Subcutaneous abdominal adipose tissue (tissue), 5 donors: ENCODE measurements at regions not wholly inside any gene's neighbourhood (a gene's known extent, or its start where the extent isn't known, plus 50 kb on each side); places are given as distances from the start of the nearest gene placed in this dataset.

ENCODE experiments used
- H3K27ac ChIP-seq: one replicate; pipeline ENCODE4 v1.7.0; 2013; ENCODE audit warnings: low read depth, mild to moderate bottlenecking, inconsistent platforms, low read length, moderate library complexity
- H3K27me3 ChIP-seq, 5 donors: one replicate each; pipeline ENCODE4 v1.7.0; 2013; ENCODE audit warnings: low read length in 5 of 5, inconsistent platforms in 1 of 5; ENCODE audit not compliant: control insufficient read depth in 5 of 5, insufficient read depth in 4 of 5
- H3K36me3 ChIP-seq, 5 donors: one replicate each; pipeline ENCODE4 v1.7.0; 2013; ENCODE audit warnings: low read length in 5 of 5; ENCODE audit not compliant: control insufficient read depth in 5 of 5, insufficient read depth in 5 of 5
- H3K4me1 ChIP-seq, 5 donors: one replicate each; pipeline ENCODE4 v1.7.0; 2013; ENCODE audit warnings: low read length in 5 of 5, mild to moderate bottlenecking in 3 of 5, moderate library complexity in 1 of 5; ENCODE audit not compliant: control insufficient read depth in 5 of 5, insufficient read depth in 5 of 5
- H3K4me3 ChIP-seq, 5 donors: one replicate each; pipeline ENCODE4 v1.7.0; 2013; ENCODE audit warnings: low read length in 5 of 5, low read depth in 1 of 5
- H3K9ac ChIP-seq, 5 donors: one replicate each; pipeline ENCODE4 v1.7.0; 2013; ENCODE audit warnings: low read length in 5 of 5, mild to moderate bottlenecking in 4 of 5, moderate library complexity in 3 of 5
- H3K9me3 ChIP-seq, 5 donors: one replicate each; pipeline ENCODE4 v1.7.0; 2013; ENCODE audit warnings: low read length in 5 of 5; ENCODE audit not compliant: control insufficient read depth in 5 of 5
- donor health status: healthy.
- donor health status: healthy.
- donor health status: healthy.
- donor health status: healthy.
- donor health status: healthy.

GRCh38 chr13:73911361-73911760 lies 222.8 kb downstream of the KLF12 start:
- Histone ChIP-seq H3K27me3 (no peaks in the 10 kb centered on the region), H3K4me3 (no peak overlapping the region), H3K9ac (no peak overlapping the region), H3K36me3 (no peaks in the 10 kb centered on the region), H3K9me3 (no peaks in the 10 kb centered on the region), H3K27ac (no peak overlapping the region), H3K4me1 (peaks cover 0 to 12% (median 7%) of the 10 kb centered on the region in 5 donors)

- Histone ChIP-seq H3K9me3 (no peaks in the 10 kb centered on the region), H3K9ac (no peak overlapping the region), H3K36me3 (no peaks in the 10 kb centered on the region), H3K4me1 (peaks cover 0 to 12% (median 7%) of the 10 kb centered on the region in 5 donors), H3K27ac (no peak overlapping the region), H3K27me3 (no peaks in the 10 kb centered on the region), H3K4me3 (no peak overlapping the region)
These were observed 223.5 kb downstream of the KLF12 start for GRCh38 chr13:73910733-73911132.

- peaks cover 0 to 1% (median 0%) of the 10 kb centered on the region in 5 donors for H3K4me1 ChIP-seq
- H3K9me3 ChIP-seq: no peaks in the 10 kb centered on the region
- H3K9ac ChIP-seq: no peak overlapping the region
- no peak overlapping the region for H3K27ac ChIP-seq
- no peaks in the 10 kb centered on the region for H3K36me3 ChIP-seq
- H3K4me3 ChIP-seq: no peak overlapping the region
- H3K27me3 ChIP-seq: no peaks in the 10 kb centered on the region
These were observed 225.4 kb downstream of the KLF12 start for GRCh38 chr13:73908809-73909208.

- Histone ChIP-seq H3K4me1 (no peaks in the 10 kb centered on the region), H3K27me3 (no peaks in the 10 kb centered on the region), H3K36me3 (no peaks in the 10 kb centered on the region), H3K9me3 (no peaks in the 10 kb centered on the region), H3K27ac (no peak overlapping the region), H3K9ac (no peak overlapping the region), H3K4me3 (no peak overlapping the region)
These were observed 229.6 kb downstream of the KLF12 start for GRCh38 chr13:73904625-73905024.

- Histone ChIP-seq H3K9me3 (no peaks in the 10 kb centered on the region), H3K36me3 (no peaks in the 10 kb centered on the region), H3K27ac (no peak overlapping the region), H3K4me3 (no peak overlapping the region), H3K9ac (no peak overlapping the region), H3K27me3 (no peaks in the 10 kb centered on the region), H3K4me1 (no peaks in the 10 kb centered on the region)
These were observed 230.6 kb downstream of the KLF12 start for GRCh38 chr13:73903561-73903960.

- Histone ChIP-seq H3K4me3 (no peak overlapping the region), H3K27me3 (no peaks in the 10 kb centered on the region), H3K36me3 (no peaks in the 10 kb centered on the region), H3K4me1 (no peaks in the 10 kb centered on the region), H3K27ac (no peak overlapping the region), H3K9ac (no peak overlapping the region), H3K9me3 (no peaks in the 10 kb centered on the region)
These were observed 231.4 kb downstream of the KLF12 start for GRCh38 chr13:73902847-73903246.

GRCh38 chr13:73902296-73902695 lies 231.9 kb downstream of the KLF12 start:
- Histone ChIP-seq H3K36me3 (no peaks in the 10 kb centered on the region), H3K9ac (no peak overlapping the region), H3K9me3 (no peaks in the 10 kb centered on the region), H3K27ac (no peak overlapping the region), H3K4me1 (no peaks in the 10 kb centered on the region), H3K4me3 (no peak overlapping the region), H3K27me3 (no peaks in the 10 kb centered on the region)

- Histone ChIP-seq H3K27ac (no peak overlapping the region), H3K36me3 (no peaks in the 10 kb centered on the region), H3K27me3 (no peaks in the 10 kb centered on the region), H3K4me1 (no peaks in the 10 kb centered on the region), H3K9me3 (no peaks in the 10 kb centered on the region), H3K9ac (no peak overlapping the region), H3K4me3 (no peak overlapping the region)
These were observed 232.7 kb downstream of the KLF12 start for GRCh38 chr13:73901324-73902068.

GRCh38 chr13:73900591-73900990 lies 233.6 kb downstream of the KLF12 start:
- Histone ChIP-seq H3K27me3 (no peaks in the 10 kb centered on the region), H3K9me3 (no peaks in the 10 kb centered on the region), H3K4me1 (no peaks in the 10 kb centered on the region), H3K4me3 (no peak overlapping the region), H3K36me3 (no peaks in the 10 kb centered on the region), H3K9ac (no peak overlapping the region), H3K27ac (no peak overlapping the region)

- no peaks in the 10 kb centered on the region for H3K9me3 ChIP-seq
- no peak overlapping the region for H3K4me3 ChIP-seq
- no peaks in the 10 kb centered on the region for H3K4me1 ChIP-seq
These were observed 235.3 kb downstream of the KLF12 start for GRCh38 chr13:73898899-73899298.

More at GRCh38 chr13:73898899-73899298, 235.3 kb downstream of the KLF12 start:
- no peak overlapping the region for H3K9ac ChIP-seq
- H3K27ac ChIP-seq: no peak overlapping the region
- no peaks in the 10 kb centered on the region for H3K36me3 ChIP-seq
- H3K27me3 ChIP-seq: no peaks in the 10 kb centered on the region
